HL-60 (cell line): ENCODE measurements at regions not wholly inside any gene's neighbourhood (a gene's known extent, or its start where the extent isn't known, plus 50 kb on each side); places are given as distances from the start of the nearest gene placed in this dataset.

Experiments used
- DNase-seq, 2 experiments: peaks; one replicate each; pipeline ENCODE4 v3.0.0-alpha.2; 2010 to 2020; ENCODE audit warnings: low read depth in 1 of 2, low spot score in 1 of 2
- H3K27ac ChIP-seq: fragments of 250-450 bp; sonication (Bioruptor Pico); replicated peaks from 2 replicates; pipeline ENCODE4 v1.5.1; 2020; ENCODE audit warnings: mild to moderate bottlenecking, moderate library complexity
- H3K27me3 ChIP-seq: fragments of 250-450 bp; sonication (Bioruptor Pico); 2 replicates; pipeline ENCODE4 v1.5.1; 2021; ENCODE audit warnings: mild to moderate bottlenecking, moderate library complexity; ENCODE audit not compliant: insufficient read depth, poor library complexity, severe bottlenecking
- H3K4me3 ChIP-seq: replicated peaks from 2 replicates; pipeline ENCODE4 v1.5.1; 2011; ENCODE audit warnings: mild to moderate bottlenecking, control low read depth, low read length; ENCODE audit not compliant: insufficient read depth
- GABPA ChIP-seq: IDR thresholded peaks from 2 replicates; pipeline ENCODE4 v1.6.1; 2012; ENCODE audit warnings: low read depth
- POLR2AphosphoS5 ChIP-seq: IDR thresholded peaks from 2 replicates; pipeline ENCODE4 v1.6.1; 2012; ENCODE audit warnings: low read depth
- SPI1 ChIP-seq: IDR thresholded peaks from 2 replicates; pipeline ENCODE4 v1.6.1; 2012; ENCODE audit warnings: low read depth, mild to moderate bottlenecking, borderline replicate concordance
- TF ChIP-seq, protein P1 (sequence below): IDR thresholded peaks from one replicate; pipeline ENCODE4 v1.5.1; 2011; ENCODE audit warnings: low read length, control low read depth, inconsistent platforms; ENCODE audit not compliant: insufficient read depth
- TF ChIP-seq, protein P2 (sequence below): IDR thresholded peaks from 2 replicates; pipeline ENCODE4 v1.6.1; 2012; ENCODE audit warnings: low read depth; ENCODE audit not compliant: insufficient replicate concordance

DNA sequence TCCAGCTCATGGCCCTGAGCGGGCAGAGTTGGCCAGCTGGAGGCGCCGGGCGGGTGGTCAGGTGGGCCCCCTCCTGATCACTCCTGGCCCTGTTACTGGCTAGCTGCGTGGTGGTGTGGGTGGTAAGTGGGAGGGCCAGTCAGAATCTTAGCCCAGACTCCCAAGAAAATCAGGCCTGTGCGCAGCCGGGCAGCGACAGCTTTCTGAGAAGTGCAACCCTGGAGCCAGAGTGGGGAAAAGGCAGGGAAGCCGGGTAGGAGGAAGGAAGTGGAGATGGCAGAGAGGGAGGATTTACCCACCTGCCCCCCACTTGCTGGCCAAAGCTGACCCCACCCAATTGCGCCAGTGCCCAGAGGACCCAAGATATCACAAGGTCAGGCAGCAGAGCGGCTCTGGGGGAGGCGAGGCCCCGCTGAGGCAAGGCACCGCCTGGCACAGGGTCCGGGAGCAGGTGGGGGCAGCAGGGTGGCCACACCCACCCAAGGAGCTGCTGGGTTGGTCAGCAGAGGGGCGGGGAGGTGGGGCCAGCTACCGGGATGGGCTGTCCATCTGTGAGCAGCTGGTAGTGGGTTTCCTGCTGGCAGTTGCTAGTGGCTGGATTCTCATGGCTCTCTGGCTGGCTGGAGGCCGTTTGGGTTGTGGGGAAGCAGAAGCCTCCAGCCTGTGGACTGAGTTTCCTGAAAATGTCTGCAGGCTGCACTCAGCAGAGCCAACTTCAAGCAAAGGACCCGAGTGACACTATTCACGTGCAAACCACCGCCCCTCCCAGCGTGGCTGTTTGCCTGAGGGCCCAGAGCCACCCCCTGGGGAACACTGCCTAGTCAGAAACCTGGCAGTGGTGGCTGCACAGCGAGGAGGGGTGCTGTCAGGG, 196.4 kb downstream of the IGLL1 start:
- Histone ChIP-seq H3K27me3 (no peaks in the 10 kb centered on the region), H3K27ac (no peak overlapping the region), H3K4me3 (no peak overlapping the region)
- TF ChIP-seq SPI1: no peak
- TF ChIP-seq, protein P1, sequence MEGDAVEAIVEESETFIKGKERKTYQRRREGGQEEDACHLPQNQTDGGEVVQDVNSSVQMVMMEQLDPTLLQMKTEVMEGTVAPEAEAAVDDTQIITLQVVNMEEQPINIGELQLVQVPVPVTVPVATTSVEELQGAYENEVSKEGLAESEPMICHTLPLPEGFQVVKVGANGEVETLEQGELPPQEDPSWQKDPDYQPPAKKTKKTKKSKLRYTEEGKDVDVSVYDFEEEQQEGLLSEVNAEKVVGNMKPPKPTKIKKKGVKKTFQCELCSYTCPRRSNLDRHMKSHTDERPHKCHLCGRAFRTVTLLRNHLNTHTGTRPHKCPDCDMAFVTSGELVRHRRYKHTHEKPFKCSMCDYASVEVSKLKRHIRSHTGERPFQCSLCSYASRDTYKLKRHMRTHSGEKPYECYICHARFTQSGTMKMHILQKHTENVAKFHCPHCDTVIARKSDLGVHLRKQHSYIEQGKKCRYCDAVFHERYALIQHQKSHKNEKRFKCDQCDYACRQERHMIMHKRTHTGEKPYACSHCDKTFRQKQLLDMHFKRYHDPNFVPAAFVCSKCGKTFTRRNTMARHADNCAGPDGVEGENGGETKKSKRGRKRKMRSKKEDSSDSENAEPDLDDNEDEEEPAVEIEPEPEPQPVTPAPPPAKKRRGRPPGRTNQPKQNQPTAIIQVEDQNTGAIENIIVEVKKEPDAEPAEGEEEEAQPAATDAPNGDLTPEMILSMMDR: no peak
- no peak for TF ChIP-seq GABPA
- TF ChIP-seq, protein P2, sequence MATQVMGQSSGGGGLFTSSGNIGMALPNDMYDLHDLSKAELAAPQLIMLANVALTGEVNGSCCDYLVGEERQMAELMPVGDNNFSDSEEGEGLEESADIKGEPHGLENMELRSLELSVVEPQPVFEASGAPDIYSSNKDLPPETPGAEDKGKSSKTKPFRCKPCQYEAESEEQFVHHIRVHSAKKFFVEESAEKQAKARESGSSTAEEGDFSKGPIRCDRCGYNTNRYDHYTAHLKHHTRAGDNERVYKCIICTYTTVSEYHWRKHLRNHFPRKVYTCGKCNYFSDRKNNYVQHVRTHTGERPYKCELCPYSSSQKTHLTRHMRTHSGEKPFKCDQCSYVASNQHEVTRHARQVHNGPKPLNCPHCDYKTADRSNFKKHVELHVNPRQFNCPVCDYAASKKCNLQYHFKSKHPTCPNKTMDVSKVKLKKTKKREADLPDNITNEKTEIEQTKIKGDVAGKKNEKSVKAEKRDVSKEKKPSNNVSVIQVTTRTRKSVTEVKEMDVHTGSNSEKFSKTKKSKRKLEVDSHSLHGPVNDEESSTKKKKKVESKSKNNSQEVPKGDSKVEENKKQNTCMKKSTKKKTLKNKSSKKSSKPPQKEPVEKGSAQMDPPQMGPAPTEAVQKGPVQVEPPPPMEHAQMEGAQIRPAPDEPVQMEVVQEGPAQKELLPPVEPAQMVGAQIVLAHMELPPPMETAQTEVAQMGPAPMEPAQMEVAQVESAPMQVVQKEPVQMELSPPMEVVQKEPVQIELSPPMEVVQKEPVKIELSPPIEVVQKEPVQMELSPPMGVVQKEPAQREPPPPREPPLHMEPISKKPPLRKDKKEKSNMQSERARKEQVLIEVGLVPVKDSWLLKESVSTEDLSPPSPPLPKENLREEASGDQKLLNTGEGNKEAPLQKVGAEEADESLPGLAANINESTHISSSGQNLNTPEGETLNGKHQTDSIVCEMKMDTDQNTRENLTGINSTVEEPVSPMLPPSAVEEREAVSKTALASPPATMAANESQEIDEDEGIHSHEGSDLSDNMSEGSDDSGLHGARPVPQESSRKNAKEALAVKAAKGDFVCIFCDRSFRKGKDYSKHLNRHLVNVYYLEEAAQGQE: no peak
- TF ChIP-seq POLR2AphosphoS5: no peak
- DNase-seq: peak in 1 of 2 experiments; percentile 2

DNA sequence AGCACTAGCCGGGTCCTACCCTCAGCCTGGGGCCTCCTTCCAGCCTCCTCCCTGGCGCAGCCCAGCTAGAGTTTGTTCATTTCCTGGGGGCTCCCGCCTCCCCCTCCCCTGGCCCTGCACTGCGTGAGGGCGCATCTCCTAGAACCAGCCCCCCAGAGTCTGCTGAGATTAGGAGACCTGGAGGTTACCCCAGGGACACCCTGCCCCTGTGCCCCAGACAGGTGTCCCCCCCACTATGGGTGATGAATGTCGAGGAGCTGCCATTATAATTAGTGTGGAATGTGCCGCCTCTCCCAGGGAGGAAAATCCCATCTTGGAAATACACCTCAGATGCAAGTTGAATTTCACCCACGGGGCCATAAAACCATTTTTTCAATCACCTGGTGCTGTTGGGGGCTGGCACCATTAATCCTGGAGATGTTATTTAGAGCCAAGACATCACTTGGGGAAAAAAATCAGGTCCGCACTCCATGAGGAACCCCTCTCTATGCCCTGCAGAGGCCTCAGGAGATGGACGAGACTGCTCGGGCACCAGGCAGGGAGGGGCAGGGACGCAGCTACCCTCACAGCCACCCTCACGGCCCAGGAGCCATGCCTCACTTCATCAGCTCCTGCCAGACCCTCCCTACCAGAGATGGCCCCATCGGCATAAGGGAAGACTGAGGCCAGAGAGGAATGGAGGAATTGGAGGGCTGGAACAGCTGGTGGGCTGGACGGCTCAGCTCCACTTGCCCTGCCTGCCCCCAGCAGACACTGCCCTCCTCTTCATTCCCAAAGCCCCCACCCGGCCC, 197.5 kb downstream of the IGLL1 start:
- Histone ChIP-seq H3K27ac (no peak overlapping the region), H3K27me3 (no peaks in the 10 kb centered on the region), H3K4me3 (no peak overlapping the region)
- DNase-seq: no peak
- TF ChIP-seq, protein P2: no peak

DNA sequence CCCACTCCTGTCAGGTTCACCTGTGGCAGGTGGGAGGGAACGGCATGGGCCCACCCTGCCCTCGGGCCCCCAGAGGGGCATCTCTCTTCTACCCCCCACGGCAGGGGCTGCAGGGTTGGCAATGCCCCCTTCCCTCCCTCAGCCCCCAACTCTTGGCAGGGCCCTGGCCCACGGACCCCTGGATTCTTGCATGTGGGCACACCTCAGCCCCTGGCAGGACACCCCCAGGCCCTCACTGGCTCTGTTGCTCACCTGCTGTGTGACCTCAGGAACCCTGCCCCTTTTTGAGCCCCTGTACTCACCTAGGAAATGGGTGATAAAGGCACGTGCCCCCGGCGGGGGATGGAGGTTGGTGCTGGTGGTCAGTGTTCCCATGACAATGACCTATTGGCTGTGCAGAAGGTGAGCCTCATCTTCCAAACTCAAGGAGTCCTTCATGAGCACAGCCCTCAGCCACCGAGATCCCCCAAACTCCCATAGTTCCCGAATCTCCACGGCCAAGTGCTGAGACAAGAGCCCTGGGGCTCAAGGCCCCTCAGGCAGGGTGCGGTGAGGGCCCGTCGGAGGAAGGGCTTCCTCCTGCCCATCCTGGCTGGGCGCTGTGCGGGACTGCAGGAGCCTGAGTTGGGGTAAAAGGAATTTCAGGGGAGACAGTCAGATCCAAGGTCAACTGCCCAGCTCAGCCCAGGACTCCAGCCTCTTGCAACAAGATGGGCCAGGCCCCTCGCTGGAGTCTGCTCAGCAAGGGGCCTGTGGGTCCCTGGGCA, 198.2 kb downstream of the IGLL1 start:
- Histone ChIP-seq H3K4me3 (no peak overlapping the region), H3K27ac (no peak overlapping the region), H3K27me3 (no peaks in the 10 kb centered on the region)
- TF ChIP-seq, protein P2: no peak
- TF ChIP-seq GABPA: no peak
- no peak for TF ChIP-seq SPI1
- TF ChIP-seq POLR2AphosphoS5: no peak
- TF ChIP-seq, protein P1: no peak
- no peak for DNase-seq
